GM18499 (cell line): ENCODE measurements at regions not wholly inside any gene's neighbourhood (a gene's known extent, or its start where the extent isn't known, plus 50 kb on each side); places are given as distances from the start of the nearest gene placed in this dataset.

ENCODE experiments used
- ATAC-seq: cut with Tn5 transposase; IDR thresholded peaks from one replicate; pipeline ENCODE4 v1.9.1; 2021; ENCODE audit warnings: moderate number of reproducible peaks; ENCODE audit not compliant: insufficient read depth, unreplicated experiment

- no peak for ATAC-seq
Measured at GRCh38 chr6:165091121-165091785, 218.2 kb downstream of the C6orf118 start.

GRCh38 chr6:165090242-165090641 is 219.2 kb downstream of the C6orf118 start:
- ATAC-seq: no peak

GRCh38 chr6:165086814-165087213 is 222.6 kb downstream of the C6orf118 start:
- no peak for ATAC-seq

GRCh38 chr6:165082636-165083035 is 226.8 kb downstream of the C6orf118 start:
- no peak for ATAC-seq

- ATAC-seq: no peak
Measured at GRCh38 chr6:165081944-165082532, 227.4 kb downstream of the C6orf118 start.

GRCh38 chr6:165077876-165078275 is 231.5 kb downstream of the C6orf118 start:
- ATAC-seq: no peak

- no peak for ATAC-seq
Measured at GRCh38 chr6:165071906-165072305, 237.5 kb downstream of the C6orf118 start.

- ATAC-seq: no peak
Measured at GRCh38 chr6:165060720-165061119, 248.7 kb downstream of the C6orf118 start.

GRCh38 chr6:165059032-165059431 is 250.4 kb downstream of the C6orf118 start:
- no peak for ATAC-seq

GRCh38 chr6:165056292-165056691 is 253.1 kb downstream of the C6orf118 start:
- ATAC-seq: no peak

- no peak for ATAC-seq
Measured at GRCh38 chr6:165055231-165055630, 254.2 kb downstream of the C6orf118 start.

GRCh38 chr6:165052561-165053480 is 256.6 kb downstream of the C6orf118 start:
- ATAC-seq: no peak

- no peak for ATAC-seq
Measured at GRCh38 chr6:165049362-165049761, 260.0 kb downstream of the C6orf118 start.

- no peak for ATAC-seq
Measured at GRCh38 chr6:165047952-165048351, 261.5 kb downstream of the C6orf118 start.

GRCh38 chr6:165045631-165046030 is 263.8 kb downstream of the C6orf118 start:
- no peak for ATAC-seq

GRCh38 chr6:165042912-165043311 is 266.5 kb downstream of the C6orf118 start:
- no peak for ATAC-seq

- ATAC-seq: no peak
Measured at GRCh38 chr6:165040440-165040839, 269.0 kb downstream of the C6orf118 start.

GRCh38 chr6:165034271-165034741 is 275.1 kb downstream of the C6orf118 start:
- no peak for ATAC-seq

GRCh38 chr6:165031502-165031901 is 277.9 kb downstream of the C6orf118 start:
- ATAC-seq: no peak

GRCh38 chr6:165025040-165025439 is 284.4 kb downstream of the C6orf118 start:
- ATAC-seq: no peak

GRCh38 chr6:165019681-165020080 is 289.7 kb downstream of the C6orf118 start:
- no peak for ATAC-seq
